ENCODE measurements at regions not wholly inside any gene's neighbourhood (a gene's known extent, or its start where the extent isn't known, plus 50 kb on each side); places are given as distances from the start of the nearest gene placed in this dataset.

- TF ChIP-seq RNF2 (IDR thresholded peaks at IDR 0.05), result no peak
These were observed 1596.9 kb downstream of the RPA4 start (continued) for GRCh38 chrX:98480606-98481005.

DNA sequence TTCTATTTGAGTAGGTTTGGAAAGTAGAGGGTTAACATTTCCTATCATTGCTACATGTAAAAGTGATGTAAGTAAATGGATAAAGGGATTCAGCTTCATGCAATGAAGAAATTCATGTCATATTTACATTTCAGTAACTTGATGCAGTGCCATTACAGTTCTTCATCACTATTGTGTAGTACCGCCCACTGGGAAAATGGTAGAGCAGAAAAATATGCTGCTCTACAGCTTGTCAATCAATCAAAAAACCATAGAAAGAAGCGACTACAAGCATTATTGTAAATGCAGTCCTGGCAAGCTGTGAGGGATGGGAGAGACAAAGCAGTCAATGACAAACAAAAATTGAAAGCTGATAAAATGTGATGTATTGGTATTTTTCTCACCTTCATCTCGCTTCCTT lies 1597.9 kb downstream of the RPA4 start:
- DNase-seq (ENCODE audit: extremely low read depth in 1 of 4, low spot score in 3 of 4) (no peak), FAIRE-seq (no peak), ATAC-seq (no peak)
- Histone ChIP-seq H3K4me2 (ENCODE audit: insufficient read depth, low read length) (no peak overlapping the region), H3K4me3 (no peak overlapping the region), H2AFZ (ENCODE audit: low read depth, low read length) (no peak overlapping the region), H3K9me3 (replicated peaks; ENCODE audit: control insufficient read depth, insufficient read depth, low read depth, low read length) (no peaks in the 10 kb centered on the region), H4K20me1 (replicated peaks; ENCODE audit: control insufficient read depth, insufficient read depth, low read length) (no peaks in the 10 kb centered on the region), H3K27ac (ENCODE audit: extremely low read depth, low read depth, low read length) (no peak overlapping the region), H3K27me3 (ENCODE audit: control insufficient read depth in 2 of 2, insufficient read depth in 2 of 2, low read length in 2 of 2) (no peaks in the 10 kb centered on the region), H3K79me2 (ENCODE audit: control insufficient read depth, insufficient read depth, low read length) (no peaks in the 10 kb centered on the region), H3K9me1 (ENCODE audit: control insufficient read depth, insufficient read depth, low read length) (no peaks in the 10 kb centered on the region), H3K4me1 (replicated peaks in 1 of 2; ENCODE audit: control insufficient read depth in 2 of 2, insufficient read depth in 2 of 2, low read length in 2 of 2) (no peaks in the 10 kb centered on the region), H3K36me3 (ENCODE audit: control insufficient read depth, insufficient read depth, low read length) (no peaks in the 10 kb centered on the region), H3K9ac (ENCODE audit: insufficient read depth in 1 of 2, low read depth in 2 of 2, low read length in 2 of 2) (no peak overlapping the region)
- in situ Hi-C loops (cut with MboI), result no loop called here
- WGBS (ENCODE audit: insufficient coverage, low coverage, missing lambda C conversion rate), result 0% methylated on average over 3 of the region's 3 CpGs
- POLR2A ChIA-PET, result no interaction called here
- BruUV-seq (replicated peaks), result no TSS peak
- CTCF ChIA-PET (ENCODE audit: low intra/inter-chr PET ratio), result no interaction called here
- intact Hi-C loops (cut with micrococcal nuclease), result no loop called here
- TF ChIP-seq MTF1 (CRISPR knock-in tag; IDR thresholded peaks at IDR 0.05; ENCODE audit: borderline replicate concordance), result no peak
- no peak for TF ChIP-seq RBM39 (optimal IDR thresholded peaks at IDR 0.05; ENCODE audit: low read depth, low read length)
- TF ChIP-seq, protein P1, sequence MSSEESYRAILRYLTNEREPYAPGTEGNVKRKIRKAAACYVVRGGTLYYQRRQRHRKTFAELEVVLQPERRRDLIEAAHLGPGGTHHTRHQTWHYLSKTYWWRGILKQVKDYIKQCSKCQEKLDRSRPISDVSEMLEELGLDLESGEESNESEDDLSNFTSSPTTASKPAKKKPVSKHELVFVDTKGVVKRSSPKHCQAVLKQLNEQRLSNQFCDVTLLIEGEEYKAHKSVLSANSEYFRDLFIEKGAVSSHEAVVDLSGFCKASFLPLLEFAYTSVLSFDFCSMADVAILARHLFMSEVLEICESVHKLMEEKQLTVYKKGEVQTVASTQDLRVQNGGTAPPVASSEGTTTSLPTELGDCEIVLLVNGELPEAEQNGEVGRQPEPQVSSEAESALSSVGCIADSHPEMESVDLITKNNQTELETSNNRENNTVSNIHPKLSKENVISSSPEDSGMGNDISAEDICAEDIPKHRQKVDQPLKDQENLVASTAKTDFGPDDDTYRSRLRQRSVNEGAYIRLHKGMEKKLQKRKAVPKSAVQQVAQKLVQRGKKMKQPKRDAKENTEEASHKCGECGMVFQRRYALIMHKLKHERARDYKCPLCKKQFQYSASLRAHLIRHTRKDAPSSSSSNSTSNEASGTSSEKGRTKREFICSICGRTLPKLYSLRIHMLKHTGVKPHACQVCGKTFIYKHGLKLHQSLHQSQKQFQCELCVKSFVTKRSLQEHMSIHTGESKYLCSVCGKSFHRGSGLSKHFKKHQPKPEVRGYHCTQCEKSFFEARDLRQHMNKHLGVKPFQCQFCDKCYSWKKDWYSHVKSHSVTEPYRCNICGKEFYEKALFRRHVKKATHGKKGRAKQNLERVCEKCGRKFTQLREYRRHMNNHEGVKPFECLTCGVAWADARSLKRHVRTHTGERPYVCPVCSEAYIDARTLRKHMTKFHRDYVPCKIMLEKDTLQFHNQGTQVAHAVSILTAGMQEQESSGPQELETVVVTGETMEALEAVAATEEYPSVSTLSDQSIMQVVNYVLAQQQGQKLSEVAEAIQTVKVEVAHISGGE (CRISPR knock-in tag; IDR thresholded peaks at IDR 0.05), result no peak
- TF ChIP-seq, protein P2, sequence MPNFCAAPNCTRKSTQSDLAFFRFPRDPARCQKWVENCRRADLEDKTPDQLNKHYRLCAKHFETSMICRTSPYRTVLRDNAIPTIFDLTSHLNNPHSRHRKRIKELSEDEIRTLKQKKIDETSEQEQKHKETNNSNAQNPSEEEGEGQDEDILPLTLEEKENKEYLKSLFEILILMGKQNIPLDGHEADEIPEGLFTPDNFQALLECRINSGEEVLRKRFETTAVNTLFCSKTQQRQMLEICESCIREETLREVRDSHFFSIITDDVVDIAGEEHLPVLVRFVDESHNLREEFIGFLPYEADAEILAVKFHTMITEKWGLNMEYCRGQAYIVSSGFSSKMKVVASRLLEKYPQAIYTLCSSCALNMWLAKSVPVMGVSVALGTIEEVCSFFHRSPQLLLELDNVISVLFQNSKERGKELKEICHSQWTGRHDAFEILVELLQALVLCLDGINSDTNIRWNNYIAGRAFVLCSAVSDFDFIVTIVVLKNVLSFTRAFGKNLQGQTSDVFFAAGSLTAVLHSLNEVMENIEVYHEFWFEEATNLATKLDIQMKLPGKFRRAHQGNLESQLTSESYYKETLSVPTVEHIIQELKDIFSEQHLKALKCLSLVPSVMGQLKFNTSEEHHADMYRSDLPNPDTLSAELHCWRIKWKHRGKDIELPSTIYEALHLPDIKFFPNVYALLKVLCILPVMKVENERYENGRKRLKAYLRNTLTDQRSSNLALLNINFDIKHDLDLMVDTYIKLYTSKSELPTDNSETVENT (CRISPR knock-in tag; IDR thresholded peaks at IDR 0.05), result no peak
- no peak for TF ChIP-seq NCOA1 (IDR thresholded peaks at IDR 0.05; ENCODE audit: low read depth)
- no peak for TF ChIP-seq SNRNP70 (optimal IDR thresholded peaks at IDR 0.05; ENCODE audit: low read depth, low read length)
- no peak for TF ChIP-seq RREB1 (CRISPR knock-in tag; IDR thresholded peaks at IDR 0.05)
- no peak for TF ChIP-seq SMARCA5 (IDR thresholded peaks at IDR 0.05)
- no peak for TF ChIP-seq RCOR1 (IDR thresholded peaks at IDR 0.05; ENCODE audit: borderline replicate concordance in 1 of 2, low read depth in 2 of 2, low read length in 2 of 2)
